ENCODE measurements at regions not wholly inside any gene's neighbourhood (a gene's known extent, or its start where the extent isn't known, plus 50 kb on each side); places are given as distances from the start of the nearest gene placed in this dataset.

- Histone ChIP-seq H4K20me1 (ENCODE audit: control insufficient read depth, insufficient read depth) (no peaks in the 10 kb centered on the region), H3K9ac (ENCODE audit: control insufficient read depth, insufficient read depth, low read length) (no peak overlapping the region), H3K36me3 (ENCODE audit: control insufficient read depth in 2 of 2, insufficient read depth in 2 of 2, low read length in 1 of 2) (no peaks in the 10 kb centered on the region), H3K4me1 (ENCODE audit: control insufficient read depth, insufficient read depth, low read length) (no peaks in the 10 kb centered on the region), H3K27me3 (replicated peaks in 1 of 2; ENCODE audit: control insufficient read depth in 2 of 2, insufficient read depth in 2 of 2, low read length in 1 of 2) (no peaks in the 10 kb centered on the region), H3K27ac (ENCODE audit: control insufficient read depth, insufficient read depth) (no peak overlapping the region), H3K4me3 (no peak overlapping the region), H3K9me3 (replicated peaks; ENCODE audit: control insufficient read depth, insufficient read depth, low read length) (no peaks in the 10 kb centered on the region), H3K79me2 (ENCODE audit: control insufficient read depth, insufficient read depth, low read length) (no peaks in the 10 kb centered on the region), H3K4me2 (ENCODE audit: control insufficient read depth, insufficient read depth) (no peak overlapping the region), H2AFZ (ENCODE audit: control insufficient read depth, low read depth, low read length) (no peak overlapping the region)
- WGBS (ENCODE audit: insufficient coverage, insufficient replicate concordance, low lambda C conversion rate, missing lambda C conversion rate), result 18% methylated on average over 5 of the region's 5 CpGs
- intact Hi-C loops (cut with micrococcal nuclease; ENCODE audit: unreplicated experiment) (no loop called here), in situ Hi-C loops (cut with MboI) (no loop called here)
- DNase-seq (ENCODE audit: low read depth, low spot score) (no peak), FAIRE-seq (no peak), ATAC-seq (no peak)
- no TSS peak for BruUV-seq (replicated peaks)
- ChIA-PET POLR2A (no interaction called here), RAD21 (ENCODE audit: unreplicated experiment) (no interaction called here), SMC1A (ENCODE audit: uncharacterized antibody, unreplicated experiment) (interaction anchor here (0.6 to 0.9 kb wide), 2 partner anchors 44 to 566 kb away, joined by 3 read pairs; no protein-coding TSS in a partner anchor), CTCF (no interaction called here)
- TF ChIP-seq ZBTB4 (CRISPR knock-in tag; IDR thresholded peaks at IDR 0.05) (no peak), ZZZ3 (IDR thresholded peaks at IDR 0.05; ENCODE audit: control insufficient read depth, insufficient read length, low read depth) (no peak), YY1 (IDR thresholded peaks at IDR 0.05; ENCODE audit: low read depth, low read length) (no peak), ATF7 (IDR thresholded peaks at IDR 0.05; ENCODE audit: low read depth) (no peak), BRCA1 (IDR thresholded peaks at IDR 0.05; ENCODE audit: low read depth, low read length) (no peak), IRF3 (IDR thresholded peaks at IDR 0.05) (no peak), ELK1 (IDR thresholded peaks at IDR 0.05; ENCODE audit: low read depth, low read length) (no peak), SREBF1 (IDR thresholded peaks at IDR 0.05; ENCODE audit: low read length) (no peak), SMAD1 (IDR thresholded peaks at IDR 0.05; ENCODE audit: low read depth, partially characterized antibody) (no peak), ASH2L (IDR thresholded peaks at IDR 0.05; ENCODE audit: borderline replicate concordance, low read depth) (no peak), IRF4 (IDR thresholded peaks at IDR 0.05; ENCODE audit: low read depth, low read length) (no peak), ATF2 (IDR thresholded peaks at IDR 0.05; ENCODE audit: low read length) (no peak), JUNB (IDR thresholded peaks at IDR 0.05) (no peak), ZNF384 (IDR thresholded peaks at IDR 0.05; ENCODE audit: borderline replicate concordance, low read depth, low read length) (no peak), GATAD2B (conservative IDR thresholded peaks at IDR 0.05; ENCODE audit: low read depth) (no peak), MYB (IDR thresholded peaks at IDR 0.05; ENCODE audit: borderline replicate concordance, low read depth, low read length) (no peak)
Observed at GRCh38 chr4:125642645-125643044, 327.9 kb downstream of the FAT4 start.
